ENCODE measurements at regions not wholly inside any gene's neighbourhood (a gene's known extent, or its start where the extent isn't known, plus 50 kb on each side); places are given as distances from the start of the nearest gene placed in this dataset.

DNA sequence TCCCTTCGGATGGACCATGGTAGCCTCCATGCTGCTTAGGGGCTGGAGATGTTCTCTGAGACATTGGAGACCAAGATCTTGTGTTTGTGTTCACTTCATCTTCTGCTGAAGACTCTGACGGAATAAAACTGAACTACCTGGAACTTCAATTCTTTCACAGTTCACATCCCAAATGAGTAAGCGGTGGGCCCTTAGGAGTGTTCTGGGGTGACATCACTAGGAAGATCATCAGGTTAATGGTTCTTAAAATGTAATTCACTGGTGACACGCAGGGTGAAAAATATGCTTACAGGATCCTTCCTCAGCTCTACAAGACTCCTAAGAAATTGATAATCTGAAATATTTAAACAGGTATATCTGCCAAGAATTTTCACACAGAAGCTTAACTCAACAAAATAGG is 561.5 kb downstream of the SEMA5A start:
- TF ChIP-seq, protein P1, sequence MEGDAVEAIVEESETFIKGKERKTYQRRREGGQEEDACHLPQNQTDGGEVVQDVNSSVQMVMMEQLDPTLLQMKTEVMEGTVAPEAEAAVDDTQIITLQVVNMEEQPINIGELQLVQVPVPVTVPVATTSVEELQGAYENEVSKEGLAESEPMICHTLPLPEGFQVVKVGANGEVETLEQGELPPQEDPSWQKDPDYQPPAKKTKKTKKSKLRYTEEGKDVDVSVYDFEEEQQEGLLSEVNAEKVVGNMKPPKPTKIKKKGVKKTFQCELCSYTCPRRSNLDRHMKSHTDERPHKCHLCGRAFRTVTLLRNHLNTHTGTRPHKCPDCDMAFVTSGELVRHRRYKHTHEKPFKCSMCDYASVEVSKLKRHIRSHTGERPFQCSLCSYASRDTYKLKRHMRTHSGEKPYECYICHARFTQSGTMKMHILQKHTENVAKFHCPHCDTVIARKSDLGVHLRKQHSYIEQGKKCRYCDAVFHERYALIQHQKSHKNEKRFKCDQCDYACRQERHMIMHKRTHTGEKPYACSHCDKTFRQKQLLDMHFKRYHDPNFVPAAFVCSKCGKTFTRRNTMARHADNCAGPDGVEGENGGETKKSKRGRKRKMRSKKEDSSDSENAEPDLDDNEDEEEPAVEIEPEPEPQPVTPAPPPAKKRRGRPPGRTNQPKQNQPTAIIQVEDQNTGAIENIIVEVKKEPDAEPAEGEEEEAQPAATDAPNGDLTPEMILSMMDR (IDR thresholded peaks at IDR 0.05): no peak
- no peak overlapping the region for H3K4me3 ChIP-seq
- H3K27ac ChIP-seq: no peak overlapping the region
- DNase-seq (ENCODE audit: low spot score): no peak
